Karpas-422 (cell line): ENCODE measurements at regions not wholly inside any gene's neighbourhood (a gene's known extent, or its start where the extent isn't known, plus 50 kb on each side); places are given as distances from the start of the nearest gene placed in this dataset.
"Not testable (repeated sequence)": the region's sequence is repeated elsewhere in the genome, so short reads cannot be mapped to it uniquely, and the experiment has no call there.

ENCODE experiments used
- DNase-seq: peaks from one replicate; pipeline ENCODE4 v3.0.0-alpha.2; 2015
- H2AFZ ChIP-seq: fragments of 200-600 bp; sonication (generic); 2 replicates; pipeline ENCODE4 v1.6.1; 2014; ENCODE audit warnings: antibody characterized with exemption, low read length, mixed read lengths
- H3K27ac ChIP-seq: fragments of 200-600 bp; sonication (generic); 2 replicates; pipeline ENCODE4 v1.5.1; 2014; ENCODE audit warnings: mild to moderate bottlenecking, low read length, moderate library complexity
- H3K27me3 ChIP-seq: fragments of 200-600 bp; sonication (generic); 2 replicates; pipeline ENCODE4 v1.6.1; 2014; ENCODE audit warnings: low read length, mixed read lengths
- H3K36me3 ChIP-seq: fragments of 200-600 bp; sonication (generic); 2 replicates; pipeline ENCODE4 v1.6.1; 2014; ENCODE audit warnings: low read length, mixed read lengths; ENCODE audit not compliant: insufficient read depth
- H3K4me1 ChIP-seq: fragments of 200-600 bp; sonication (generic); 2 replicates; pipeline ENCODE4 v1.6.1; 2014; ENCODE audit warnings: mild to moderate bottlenecking, low read length, mixed read lengths
- H3K4me2 ChIP-seq: fragments of 200-600 bp; sonication (generic); 2 replicates; pipeline ENCODE4 v1.6.1; 2014; ENCODE audit warnings: low read length, low read depth, mild to moderate bottlenecking; ENCODE audit not compliant: poor library complexity, severe bottlenecking
- H3K4me3 ChIP-seq: fragments of 200-600 bp; sonication (generic); 2 replicates; pipeline ENCODE4 v1.5.1; 2014; ENCODE audit warnings: mild to moderate bottlenecking, antibody characterized with exemption, low read length, mixed read lengths
- H3K79me2 ChIP-seq: fragments of 200-600 bp; sonication (generic); 2 replicates; pipeline ENCODE4 v1.6.1; 2014; ENCODE audit warnings: mild to moderate bottlenecking, low read length, mixed read lengths
- H3K9ac ChIP-seq: fragments of 200-600 bp; sonication (generic); 2 replicates; pipeline ENCODE4 v1.6.0; 2014; ENCODE audit warnings: low read length
- H3K9me2 ChIP-seq: fragments of 200-600 bp; sonication (generic), shearing (Covaris generic); replicated peaks from 2 replicates; pipeline ENCODE4 v1.6.0; 2014; ENCODE audit warnings: mild to moderate bottlenecking, low read length, moderate library complexity; ENCODE audit not compliant: insufficient read depth
- H3K9me3 ChIP-seq: fragments of 300-700, 200-600 bp; sonication (generic); 2 replicates; pipeline ENCODE4 v1.6.1; 2014; ENCODE audit warnings: low read length, mixed read lengths
- H4K20me1 ChIP-seq: fragments of 200-600 bp; sonication (generic); 2 replicates; pipeline ENCODE4 v1.6.1; 2014; ENCODE audit warnings: mild to moderate bottlenecking, antibody characterized with exemption, low read length, low read depth; ENCODE audit not compliant: insufficient read depth

GRCh38 chr4:38302910-38303309 is 342.7 kb downstream of the PTTG2 start:
- Histone ChIP-seq H4K20me1 (no peaks in the 10 kb centered on the region), H3K79me2 (no peaks in the 10 kb centered on the region), H3K9me2 (no peaks in the 10 kb centered on the region), H3K4me2 (no peak overlapping the region), H2AFZ (no peak overlapping the region), H3K4me3 (no peak overlapping the region), H3K27me3 (no peaks in the 10 kb centered on the region), H3K9me3 (peaks cover 18% of the 10 kb centered on the region), H3K36me3 (no peaks in the 10 kb centered on the region), H3K9ac (no peak overlapping the region), H3K4me1 (peaks cover 4% of the 10 kb centered on the region; the same call in 1 of the 2 replicates), H3K27ac (no peak overlapping the region)
- no peak for DNase-seq

GRCh38 chr4:38304460-38304859 is 344.3 kb downstream of the PTTG2 start:
- H3K36me3 ChIP-seq, DNase-seq: not testable (repeated sequence)

GRCh38 chr4:38306482-38307071 is 346.4 kb downstream of the PTTG2 start:
- Histone ChIP-seq H3K9ac (no peak overlapping the region), H2AFZ (no peak overlapping the region), H3K79me2 (no peaks in the 10 kb centered on the region), H3K9me3 (no peaks in the 10 kb centered on the region), H3K27ac (no peak overlapping the region), H3K4me1 (peaks cover 4% of the 10 kb centered on the region; the same call in 1 of the 2 replicates), H3K4me2 (no peak overlapping the region), H4K20me1 (no peaks in the 10 kb centered on the region), H3K9me2 (no peaks in the 10 kb centered on the region), H3K27me3 (no peaks in the 10 kb centered on the region), H3K36me3 (no peaks in the 10 kb centered on the region), H3K4me3 (no peak overlapping the region)
- no peak for DNase-seq

More at GRCh38 chr4:38304460-38304859, 344.3 kb downstream of the PTTG2 start:
- not testable (repeated sequence) for H3K27ac ChIP-seq, H3K9ac ChIP-seq, H2AFZ ChIP-seq, H3K4me1 ChIP-seq, H3K9me3 ChIP-seq, H3K4me3 ChIP-seq, H3K27me3 ChIP-seq, H3K4me2 ChIP-seq, H3K79me2 ChIP-seq, H4K20me1 ChIP-seq, H3K9me2 ChIP-seq

GRCh38 chr4:38308728-38309311 is 348.6 kb downstream of the PTTG2 start:
- no peak for DNase-seq
- Histone ChIP-seq H3K9me2 (no peaks in the 10 kb centered on the region), H3K79me2 (no peaks in the 10 kb centered on the region), H3K4me2 (no peak overlapping the region), H2AFZ (no peak overlapping the region), H3K36me3 (no peaks in the 10 kb centered on the region), H3K4me3 (no peak overlapping the region), H4K20me1 (no peaks in the 10 kb centered on the region), H3K9me3 (no peaks in the 10 kb centered on the region), H3K4me1 (peaks cover 4% of the 10 kb centered on the region; the same call in 1 of the 2 replicates), H3K9ac (no peak overlapping the region), H3K27me3 (no peaks in the 10 kb centered on the region), H3K27ac (no peak overlapping the region)

DNA sequence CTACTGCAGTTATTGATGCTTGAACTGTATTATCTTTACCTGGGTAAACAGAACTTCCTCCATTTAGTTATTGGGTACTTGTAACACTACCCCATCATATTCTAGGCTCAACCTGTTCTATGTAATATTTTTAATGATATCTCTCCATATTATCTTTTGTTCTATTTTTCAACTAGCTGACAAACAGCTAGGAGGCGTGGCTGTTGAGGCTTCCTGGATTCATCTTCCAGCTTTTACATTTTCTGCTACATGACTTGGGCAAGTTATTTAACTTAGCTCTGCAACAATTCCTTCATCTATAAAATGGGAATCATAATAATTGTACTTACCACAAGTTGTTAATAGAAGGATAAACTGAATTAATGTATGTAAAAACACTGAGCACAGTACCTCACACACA is 349.3 kb downstream of the PTTG2 start:
- Histone ChIP-seq H3K36me3 (no peaks in the 10 kb centered on the region), H4K20me1 (no peaks in the 10 kb centered on the region), H3K4me3 (no peak overlapping the region), H3K9me2 (no peaks in the 10 kb centered on the region), H3K9me3 (no peaks in the 10 kb centered on the region), H3K27ac (no peak overlapping the region), H3K79me2 (no peaks in the 10 kb centered on the region), H3K27me3 (no peaks in the 10 kb centered on the region), H3K9ac (no peak overlapping the region), H3K4me1 (peaks cover 4% of the 10 kb centered on the region; the same call in 1 of the 2 replicates), H3K4me2 (no peak overlapping the region), H2AFZ (no peak overlapping the region)
- no peak for DNase-seq

GRCh38 chr4:38310446-38311043 is 350.3 kb downstream of the PTTG2 start:
- Histone ChIP-seq H3K4me1 (peaks cover 4% of the 10 kb centered on the region; the same call in 1 of the 2 replicates), H4K20me1 (no peaks in the 10 kb centered on the region), H3K79me2 (no peaks in the 10 kb centered on the region), H3K27ac (no peak overlapping the region), H3K36me3 (no peaks in the 10 kb centered on the region), H3K4me2 (no peak overlapping the region), H2AFZ (no peak overlapping the region), H3K9me2 (no peaks in the 10 kb centered on the region), H3K9me3 (no peaks in the 10 kb centered on the region), H3K4me3 (no peak overlapping the region), H3K27me3 (no peaks in the 10 kb centered on the region), H3K9ac (no peak overlapping the region)
- no peak for DNase-seq

DNA sequence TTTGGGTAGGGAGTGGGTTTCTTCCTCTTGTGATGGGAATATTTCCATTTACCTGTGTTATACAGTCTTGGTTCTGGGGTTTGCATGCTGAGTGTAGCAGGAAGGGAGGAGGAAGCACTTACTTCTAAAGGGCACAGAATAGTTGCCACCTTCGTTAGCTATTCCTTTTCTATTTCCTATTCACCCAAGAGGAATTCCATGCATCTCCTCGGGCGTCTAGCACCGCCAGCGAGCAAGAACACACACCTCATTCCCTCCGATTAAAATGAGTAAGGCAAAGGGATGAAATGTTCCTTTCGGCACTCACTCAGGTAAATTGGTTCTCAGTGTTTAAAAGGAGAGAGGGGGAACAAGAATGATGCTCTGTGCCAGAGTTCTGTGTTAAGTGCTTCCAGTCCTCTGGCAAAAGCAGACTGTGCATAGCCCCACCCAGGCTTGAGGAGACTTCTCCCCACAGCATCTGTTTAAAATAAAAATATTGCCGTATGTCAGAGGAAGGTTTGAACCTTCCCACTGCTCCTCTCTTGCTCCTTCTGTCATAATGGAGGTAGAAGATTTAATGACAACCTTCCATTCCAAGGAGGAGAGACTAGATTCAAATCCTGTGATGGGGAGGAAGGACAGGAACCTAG is 351.4 kb downstream of the PTTG2 start:
- DNase-seq = no peak
- H3K27ac ChIP-seq = no peak overlapping the region
- no peak overlapping the region for H3K9ac ChIP-seq
- no peaks in the 10 kb centered on the region for H3K79me2 ChIP-seq
- no peaks in the 10 kb centered on the region for H4K20me1 ChIP-seq
- H3K4me2 ChIP-seq = no peak overlapping the region
- H3K4me1 ChIP-seq = peaks cover 2% of the 10 kb centered on the region; the same call in 1 of the 2 replicates
- H3K9me3 ChIP-seq = no peaks in the 10 kb centered on the region
- no peak overlapping the region for H3K4me3 ChIP-seq
- no peak overlapping the region for H2AFZ ChIP-seq
- no peaks in the 10 kb centered on the region for H3K36me3 ChIP-seq
- no peaks in the 10 kb centered on the region for H3K27me3 ChIP-seq
- H3K9me2 ChIP-seq = no peaks in the 10 kb centered on the region

- no peaks in the 10 kb centered on the region for H3K27me3 ChIP-seq
- H3K4me2 ChIP-seq = no peak overlapping the region
- DNase-seq = no peak
- no peak overlapping the region for H3K4me3 ChIP-seq
- H2AFZ ChIP-seq = no peak overlapping the region
- H3K4me1 ChIP-seq = no peaks in the 10 kb centered on the region
- H3K9me3 ChIP-seq = no peaks in the 10 kb centered on the region
- no peak overlapping the region for H3K9ac ChIP-seq
- H3K9me2 ChIP-seq = no peaks in the 10 kb centered on the region
- no peaks in the 10 kb centered on the region for H3K36me3 ChIP-seq
- H3K27ac ChIP-seq = no peak overlapping the region
- H3K79me2 ChIP-seq = no peaks in the 10 kb centered on the region
- no peaks in the 10 kb centered on the region for H4K20me1 ChIP-seq
Measured at GRCh38 chr4:38313175-38313574, 350.8 kb upstream of the KLF3 start.
